Fibroblast of upper back skin (primary cell): ENCODE measurements at regions not wholly inside any gene's neighbourhood (a gene's known extent, or its start where the extent isn't known, plus 50 kb on each side); places are given as distances from the start of the nearest gene placed in this dataset.

Experiments
- DNase-seq: peaks from one replicate; pipeline ENCODE4 v3.0.0-alpha.2; 2013

DNA sequence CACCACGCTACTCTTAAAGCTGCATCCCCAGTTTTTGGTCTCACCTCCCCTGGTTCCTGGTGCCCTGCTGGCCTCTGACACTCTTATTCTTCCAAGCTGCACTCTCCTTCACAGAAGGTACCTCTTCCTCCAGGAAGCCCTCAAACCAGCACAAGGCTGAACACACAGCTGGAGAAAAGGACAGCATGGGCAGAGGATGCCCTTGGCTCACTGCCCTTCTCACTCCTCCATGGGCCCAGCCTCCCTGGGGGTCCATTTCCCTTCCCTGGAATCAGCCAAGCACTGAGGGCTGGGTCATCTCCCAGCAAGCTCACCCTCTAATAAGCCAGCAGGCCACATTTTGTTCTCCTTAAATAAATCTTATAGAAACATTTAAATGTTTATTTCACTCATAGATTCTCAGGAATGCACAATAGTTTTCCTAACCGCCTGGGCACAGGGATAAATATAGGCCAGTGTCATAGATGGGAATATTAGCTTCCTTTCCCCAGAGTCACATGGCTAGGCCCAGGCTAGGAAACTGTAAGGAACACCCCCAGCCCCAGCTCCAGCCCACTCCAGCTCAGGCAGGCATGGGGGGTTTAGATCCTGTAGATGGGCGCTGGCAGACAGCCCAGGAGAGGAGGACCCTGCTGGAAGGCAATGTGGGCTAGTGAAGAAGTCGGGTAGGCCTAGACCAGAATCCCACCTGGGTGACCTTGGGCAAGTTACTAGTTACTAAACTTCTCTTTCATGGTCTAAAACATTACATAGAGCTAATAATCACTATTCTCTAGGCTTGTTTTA, 51.5 kb downstream of the IRAG1 start:
- no peak for DNase-seq

DNA sequence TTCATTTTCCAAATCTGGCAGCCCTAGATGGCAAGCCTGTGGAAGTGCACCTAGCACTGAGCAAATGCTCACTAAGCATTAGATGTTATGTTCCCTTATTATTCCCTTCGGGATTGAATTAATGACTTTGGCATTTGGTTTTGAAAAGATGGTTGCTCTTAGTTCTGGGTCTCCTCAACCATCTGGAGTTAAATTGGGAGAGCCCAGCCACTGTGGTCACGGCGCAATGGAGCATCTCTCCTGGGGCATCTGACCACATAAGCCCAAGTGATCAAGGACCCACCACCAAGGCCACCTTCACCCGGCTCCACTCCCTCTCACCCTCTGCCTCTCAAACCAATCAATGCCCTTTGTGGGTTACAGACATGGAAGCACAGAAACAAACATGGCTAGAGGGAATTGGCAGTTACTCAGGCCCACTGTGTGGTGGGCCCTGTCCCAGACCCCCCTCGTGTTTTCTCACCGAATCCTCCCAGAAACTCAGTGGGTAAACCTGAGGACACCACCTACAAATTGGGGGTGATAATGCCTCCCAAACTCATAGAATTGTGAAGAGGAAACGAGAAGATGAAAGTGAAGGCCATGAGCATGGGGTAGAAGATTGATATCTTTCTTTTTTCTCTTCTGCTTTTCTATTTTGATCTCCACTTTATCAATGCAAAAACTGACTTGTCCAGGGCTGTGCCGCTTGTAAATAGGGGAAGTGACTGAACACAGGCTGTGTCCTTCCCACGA, 52.2 kb downstream of the IRAG1 start:
- DNase-seq: no peak

DNA sequence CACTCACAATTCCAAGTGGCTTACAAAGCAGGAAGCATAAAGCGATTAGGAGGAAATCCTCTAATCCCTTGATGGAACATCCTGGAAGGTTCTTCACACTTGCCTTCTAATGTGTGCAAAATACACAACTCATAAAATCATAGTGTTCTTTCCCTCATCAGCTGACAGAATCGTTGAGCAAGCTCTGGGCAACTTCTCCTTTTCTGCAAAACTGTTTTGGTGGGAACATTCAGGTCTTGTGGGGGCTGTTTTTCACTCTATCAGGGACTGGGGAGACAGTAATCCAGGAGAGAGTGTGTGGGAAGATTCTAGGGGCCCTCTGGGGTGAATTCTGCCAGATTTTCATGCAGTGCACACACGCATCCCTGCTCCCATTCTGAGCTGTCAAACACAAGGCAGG, 53.2 kb downstream of the IRAG1 start:
- no peak for DNase-seq

DNA sequence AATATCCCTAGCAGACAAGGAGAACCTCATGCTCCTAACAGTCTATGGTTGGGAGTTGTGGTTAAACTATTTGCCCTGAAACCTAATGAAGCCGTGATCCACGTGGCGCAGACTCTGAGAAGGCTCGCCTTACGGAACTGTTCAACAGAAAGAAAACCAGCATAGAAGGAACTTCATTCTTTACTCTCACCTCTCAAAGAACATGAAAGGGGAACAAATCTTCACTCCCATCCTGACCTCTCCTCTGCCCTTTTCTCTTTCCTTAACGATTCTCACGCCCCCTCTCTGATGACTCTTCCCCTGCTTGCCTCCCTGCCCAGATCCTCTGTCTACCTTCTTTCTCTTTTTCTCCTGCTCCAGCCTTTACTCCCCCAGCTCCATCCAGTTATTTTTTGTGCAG, 54.2 kb downstream of the IRAG1 start:
- DNase-seq: no peak

DNA sequence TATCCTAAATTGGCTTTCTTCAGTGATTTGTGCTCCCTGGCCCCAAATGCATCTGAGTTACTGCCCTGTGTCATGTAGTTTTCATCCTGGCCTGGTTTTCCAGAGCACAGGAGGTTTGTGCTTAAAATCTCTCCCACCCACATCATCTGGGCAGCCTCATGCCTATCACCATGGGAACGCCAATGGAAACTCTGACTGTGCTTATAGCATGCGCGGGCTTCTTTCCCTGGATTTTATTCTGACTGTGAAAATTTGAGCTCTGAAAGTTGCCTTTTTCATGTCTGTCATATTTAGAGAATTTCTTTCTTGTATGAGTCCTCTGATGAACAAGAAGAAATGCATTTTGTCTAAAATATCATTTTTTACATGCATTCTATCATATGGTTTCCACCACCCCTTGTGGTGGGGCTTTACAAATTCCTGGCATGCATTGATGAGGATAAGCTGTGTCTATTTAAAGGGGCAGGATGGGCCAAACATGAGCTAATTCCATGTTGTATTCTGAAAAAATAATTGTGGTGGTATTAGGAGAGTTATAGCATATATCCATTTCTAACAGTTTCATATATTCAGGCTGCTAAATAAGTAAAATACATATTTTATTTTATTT, 55.1 kb downstream of the IRAG1 start:
- DNase-seq: peak; percentile 68

DNA sequence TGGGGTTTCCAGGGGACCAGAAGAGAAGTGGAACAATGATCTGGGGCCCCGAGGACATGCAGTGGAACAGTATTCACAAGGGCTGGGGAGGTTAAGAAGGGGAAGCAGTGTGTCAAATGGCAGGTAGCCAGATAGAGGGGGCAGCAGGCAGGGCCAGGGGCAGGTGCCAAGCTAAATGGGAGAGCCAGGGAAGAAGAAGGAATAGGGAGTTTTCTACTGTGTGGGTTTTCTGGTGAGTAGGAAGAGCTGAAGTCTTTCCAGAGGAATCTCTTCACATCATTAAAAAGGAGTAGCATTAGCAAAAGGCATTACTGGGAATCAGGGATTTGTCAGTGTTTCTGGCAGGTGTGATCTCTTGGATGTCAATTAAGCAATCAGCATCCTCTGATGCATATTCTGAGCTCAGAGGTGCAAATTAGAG, 55.8 kb downstream of the IRAG1 start:
- DNase-seq: no peak

DNA sequence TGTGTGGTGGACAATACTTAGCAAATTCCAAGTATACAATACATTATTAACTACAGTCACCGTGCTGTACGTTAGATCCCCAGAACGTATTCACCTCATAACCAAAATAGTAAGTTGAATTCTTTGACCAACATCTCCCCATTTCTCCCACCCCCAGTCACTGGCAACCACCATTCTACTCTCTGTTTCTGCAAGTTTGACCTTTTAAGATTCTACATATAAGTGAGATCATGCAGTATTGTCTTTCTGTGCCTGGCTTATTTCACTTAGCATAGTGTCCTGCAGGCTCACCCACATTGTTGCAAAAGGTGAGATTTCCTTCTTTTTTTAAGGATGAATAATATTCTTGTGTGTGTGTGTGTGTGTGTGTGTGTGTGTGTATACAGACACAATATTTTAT, 59.1 kb downstream of the IRAG1 start:
- no peak for DNase-seq

DNA sequence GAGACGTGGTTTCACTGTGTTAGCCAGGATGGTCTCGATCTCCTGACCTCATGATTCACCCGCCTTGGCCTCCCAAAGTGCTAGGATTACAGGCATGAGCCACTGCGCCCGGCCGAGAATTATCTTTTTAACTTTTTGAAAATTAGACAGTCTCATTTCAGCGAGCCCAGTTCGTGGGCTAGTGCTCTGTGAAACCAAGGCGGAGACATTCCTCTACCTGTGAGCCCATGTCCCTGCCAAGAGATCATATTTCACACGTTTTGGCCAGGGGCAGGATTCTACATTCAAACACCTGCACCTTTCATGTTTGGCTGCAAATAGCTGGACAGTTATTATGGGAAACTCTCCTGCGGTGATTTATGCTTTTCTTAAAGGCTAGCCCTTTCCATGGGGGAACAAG, 60.3 kb downstream of the IRAG1 start:
- DNase-seq: no peak

DNA sequence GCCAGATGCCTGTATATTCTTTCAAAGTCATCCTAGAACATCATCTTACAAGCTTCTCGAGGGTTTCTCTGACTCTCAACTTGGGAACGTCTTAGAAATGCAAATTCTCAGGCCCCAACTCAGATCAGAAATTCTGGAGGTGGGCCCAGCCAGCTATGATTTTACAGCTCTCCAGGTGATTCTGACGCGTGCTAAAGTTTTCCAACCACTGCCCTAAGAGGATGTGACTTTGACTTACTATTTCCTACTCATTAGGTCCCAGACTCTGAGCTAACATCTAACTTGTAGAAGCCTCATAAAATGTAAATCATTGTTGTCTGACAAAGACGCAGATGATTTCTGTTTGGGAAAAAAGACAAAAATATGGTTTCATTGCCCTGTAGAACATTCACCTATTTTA, 61.1 kb downstream of the IRAG1 start:
- DNase-seq: no peak

DNA sequence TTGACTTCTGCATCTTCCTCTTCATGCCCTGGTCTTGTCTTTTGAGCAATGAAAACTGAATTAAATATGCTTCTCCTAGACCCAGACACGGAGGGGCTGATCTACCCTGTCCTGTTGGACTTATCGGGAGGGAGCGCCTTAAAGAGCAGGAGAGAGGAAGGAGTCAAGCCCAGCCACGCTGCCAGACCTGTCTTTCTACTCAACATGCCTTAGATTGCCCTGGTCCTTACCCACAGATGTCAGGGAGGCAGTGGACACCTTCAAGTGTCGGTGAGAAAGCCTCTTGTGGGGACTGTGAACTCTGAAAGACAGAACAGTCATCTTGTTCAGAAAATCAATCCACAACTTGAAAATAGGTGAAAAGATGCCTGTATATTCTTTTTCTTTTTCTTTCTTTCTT, 61.8 kb downstream of the IRAG1 start:
- no peak for DNase-seq

DNA sequence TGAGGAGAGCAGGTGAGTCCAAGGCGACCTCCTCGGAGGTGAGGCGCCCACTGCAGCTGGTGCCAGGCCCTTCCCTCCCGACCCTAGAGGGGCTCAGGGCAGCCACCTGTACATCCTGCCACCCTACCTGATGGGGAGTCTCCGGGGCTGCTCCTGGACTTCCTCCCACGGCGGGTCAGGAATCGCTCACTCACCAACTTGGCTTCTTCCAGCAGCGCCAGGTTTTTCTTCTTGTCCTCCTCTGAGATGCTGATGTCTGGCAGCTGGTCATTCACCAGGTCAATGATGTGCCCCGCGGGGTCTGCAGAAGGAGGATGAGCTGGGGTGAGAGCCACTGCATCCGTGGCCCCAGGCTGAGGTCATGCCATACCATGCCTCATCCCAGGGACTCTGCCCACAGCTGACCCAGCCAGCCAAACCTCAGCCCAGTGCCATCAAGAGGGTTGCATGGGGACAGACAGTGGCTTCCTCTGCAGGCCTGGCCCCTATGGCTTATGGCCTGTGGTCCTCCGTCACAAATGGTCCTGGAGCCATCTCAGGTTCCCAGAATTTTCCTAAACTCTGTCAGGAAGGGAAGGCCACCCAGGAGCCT, 61.0 kb upstream of the LYVE1 start:
- DNase-seq: no peak

DNA sequence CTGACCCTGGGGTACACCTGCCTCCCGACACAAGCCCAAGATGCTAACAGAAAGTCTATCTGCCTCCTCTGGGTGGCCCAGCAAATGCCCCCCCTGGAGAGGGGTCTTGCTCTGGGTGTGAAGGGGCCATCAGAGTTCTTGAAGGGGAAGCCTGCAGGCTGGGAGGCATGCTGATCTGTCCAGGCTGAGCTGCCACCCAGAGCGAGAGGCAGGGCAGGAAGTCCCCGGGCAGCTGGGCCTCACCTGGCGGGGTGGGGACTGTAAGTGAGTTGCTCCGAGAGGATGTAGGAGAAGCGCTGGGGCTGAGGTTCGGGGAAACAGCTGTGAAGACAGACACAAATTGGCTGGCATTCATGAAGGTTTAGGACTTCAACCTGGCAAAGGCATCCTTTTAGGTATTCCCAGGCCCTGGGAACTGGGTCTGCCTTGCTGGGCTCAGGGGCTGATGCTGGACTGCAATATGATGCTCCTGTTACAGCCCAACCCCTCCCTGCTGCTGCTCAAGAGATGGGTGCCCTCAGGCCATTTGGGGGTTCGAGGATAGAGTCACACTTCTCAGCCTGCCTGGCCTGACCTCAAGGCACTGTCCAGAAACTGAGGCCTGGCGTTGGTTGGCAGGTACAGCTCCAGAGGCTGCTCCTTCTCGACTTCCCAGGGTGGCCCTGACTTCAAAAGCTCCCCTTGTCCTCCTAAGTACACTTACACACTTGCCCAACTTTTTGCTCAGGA, 60.2 kb upstream of the LYVE1 start:
- no peak for DNase-seq

DNA sequence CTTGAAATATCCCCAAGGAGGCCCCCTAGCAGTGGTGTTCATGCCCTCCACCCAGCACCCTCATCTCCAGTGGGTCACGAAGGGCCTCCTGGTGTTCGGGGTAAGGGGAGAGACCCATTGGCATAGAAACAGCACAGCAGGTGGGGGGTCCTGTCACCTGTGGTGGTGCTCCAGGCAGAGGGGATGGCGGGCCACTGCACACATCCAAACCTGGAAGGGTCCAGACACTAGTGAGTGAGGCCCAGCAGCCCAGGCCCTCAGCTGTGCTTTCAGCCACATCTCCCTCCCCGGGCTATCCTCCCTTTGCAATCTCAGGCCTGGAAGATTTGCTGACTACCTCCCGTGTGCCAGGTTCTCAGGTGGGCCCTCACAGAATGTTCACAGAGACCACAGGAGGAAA, 59.4 kb upstream of the LYVE1 start:
- no peak for DNase-seq

DNA sequence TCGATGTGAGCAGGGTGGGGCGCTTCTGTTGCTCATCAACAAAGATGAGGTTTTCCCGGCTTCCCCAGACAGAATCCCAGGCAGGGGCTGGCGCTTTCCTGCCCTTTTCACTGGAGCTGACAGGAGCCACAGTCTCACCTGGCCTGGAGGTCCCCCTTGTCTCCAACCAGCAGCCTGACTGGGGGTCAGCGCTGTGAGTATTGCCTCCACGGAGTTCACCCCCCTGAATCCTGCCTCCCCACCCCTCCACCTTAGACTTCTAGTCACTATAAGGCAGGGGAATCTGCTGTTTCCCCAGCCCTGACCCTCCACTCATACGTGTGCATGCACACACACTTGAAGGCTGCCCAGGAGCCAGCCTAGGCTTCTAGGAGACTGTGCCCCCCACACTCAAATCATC, 58.8 kb upstream of the LYVE1 start:
- DNase-seq: no peak

DNA sequence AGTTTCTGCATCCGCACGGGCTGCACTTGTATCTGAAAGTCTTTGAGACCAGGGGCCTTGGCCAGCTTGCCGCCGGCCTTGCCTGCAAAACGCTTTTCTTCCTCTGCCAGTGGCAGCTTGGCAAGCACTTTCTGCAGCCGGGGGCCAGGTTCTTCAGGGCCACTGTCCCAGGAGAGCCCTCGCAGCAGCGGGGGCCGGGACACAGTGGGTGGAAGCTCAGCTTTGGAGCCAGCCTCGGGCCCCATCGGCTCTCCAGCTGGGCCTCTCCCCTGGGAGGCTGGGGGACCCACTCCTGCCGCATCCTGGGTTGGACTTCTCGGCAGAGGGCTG, 57.5 kb upstream of the LYVE1 start:
- DNase-seq: no peak

DNA sequence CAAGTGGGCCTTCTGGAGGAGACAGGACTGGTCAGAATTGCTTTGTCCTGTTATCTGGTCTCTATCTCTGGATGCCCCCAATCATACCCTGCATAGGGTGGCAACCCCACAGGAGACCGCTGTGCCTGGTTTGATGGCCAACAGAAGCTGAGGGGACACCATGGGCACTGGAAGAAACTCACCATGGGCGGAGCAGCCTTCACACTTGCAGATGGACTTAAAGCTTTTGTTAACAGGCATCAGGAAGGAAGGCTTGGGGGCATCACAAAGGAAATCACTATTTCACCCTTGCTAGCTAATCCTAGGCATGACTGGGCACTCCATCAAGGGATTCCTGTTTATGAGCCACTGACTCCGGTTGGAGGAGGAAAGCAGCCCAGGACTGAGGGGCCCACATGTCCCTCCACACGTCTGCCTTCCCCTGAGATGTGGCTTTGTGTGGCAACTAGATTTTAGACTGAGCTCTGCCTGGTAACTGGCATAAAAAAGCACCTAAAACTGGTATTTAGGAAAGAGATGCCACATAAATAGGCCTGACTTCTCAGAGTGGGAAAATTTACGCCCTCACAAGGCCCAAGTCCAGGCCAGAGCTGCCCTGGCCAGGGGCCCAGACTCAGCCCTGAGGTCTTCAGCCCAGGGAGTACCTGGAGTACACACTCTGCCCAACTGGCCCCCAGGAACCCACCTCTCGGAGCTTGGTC, 57.0 kb upstream of the LYVE1 start:
- DNase-seq: no peak

DNA sequence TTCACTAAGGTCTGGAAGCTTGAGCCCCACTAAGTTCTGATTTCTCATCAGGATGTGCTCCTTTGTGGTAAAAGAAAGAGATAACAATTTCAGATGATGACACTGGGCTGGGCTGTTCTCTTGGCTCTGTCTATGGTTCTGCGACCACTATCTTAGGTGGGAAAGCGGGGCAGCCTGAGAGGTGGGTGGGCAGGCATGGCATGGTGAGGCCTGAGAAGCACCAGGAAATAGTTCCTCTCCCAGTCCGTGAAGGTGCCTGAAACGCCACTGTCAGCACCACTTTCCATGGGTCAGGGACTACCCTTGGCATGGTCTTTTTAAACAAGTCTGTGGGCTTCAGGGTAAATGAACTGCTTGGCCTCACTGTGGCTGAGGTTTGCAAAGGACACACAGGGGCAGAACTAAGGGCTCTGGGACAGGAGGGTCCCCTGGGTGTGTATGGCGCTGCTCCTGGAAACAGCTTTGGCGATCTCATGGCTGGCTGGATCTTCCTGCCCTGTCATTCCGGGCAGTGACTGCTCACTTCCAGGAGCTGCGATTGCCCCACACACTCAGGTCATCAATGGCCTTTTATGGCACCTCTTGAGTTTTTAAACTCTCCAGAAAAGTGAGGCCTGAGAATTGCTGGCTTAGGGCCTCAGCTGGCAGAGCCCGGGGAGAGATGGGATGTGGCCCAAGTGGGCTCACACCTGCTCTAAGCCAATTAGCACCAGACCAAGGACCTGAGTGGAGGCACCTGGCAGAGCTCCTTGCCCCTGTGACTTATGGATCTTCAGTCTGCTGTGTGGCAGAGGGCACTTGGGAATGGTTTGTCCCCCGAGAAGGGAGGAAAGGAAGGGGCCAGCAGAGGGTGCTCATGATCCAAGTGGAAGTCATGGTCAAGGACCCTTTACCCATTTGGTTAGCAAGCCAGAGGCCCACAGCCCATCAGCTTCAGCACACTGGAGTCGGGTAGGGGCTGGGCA, 55.6 kb upstream of the LYVE1 start:
- DNase-seq: peak; percentile 43

DNA sequence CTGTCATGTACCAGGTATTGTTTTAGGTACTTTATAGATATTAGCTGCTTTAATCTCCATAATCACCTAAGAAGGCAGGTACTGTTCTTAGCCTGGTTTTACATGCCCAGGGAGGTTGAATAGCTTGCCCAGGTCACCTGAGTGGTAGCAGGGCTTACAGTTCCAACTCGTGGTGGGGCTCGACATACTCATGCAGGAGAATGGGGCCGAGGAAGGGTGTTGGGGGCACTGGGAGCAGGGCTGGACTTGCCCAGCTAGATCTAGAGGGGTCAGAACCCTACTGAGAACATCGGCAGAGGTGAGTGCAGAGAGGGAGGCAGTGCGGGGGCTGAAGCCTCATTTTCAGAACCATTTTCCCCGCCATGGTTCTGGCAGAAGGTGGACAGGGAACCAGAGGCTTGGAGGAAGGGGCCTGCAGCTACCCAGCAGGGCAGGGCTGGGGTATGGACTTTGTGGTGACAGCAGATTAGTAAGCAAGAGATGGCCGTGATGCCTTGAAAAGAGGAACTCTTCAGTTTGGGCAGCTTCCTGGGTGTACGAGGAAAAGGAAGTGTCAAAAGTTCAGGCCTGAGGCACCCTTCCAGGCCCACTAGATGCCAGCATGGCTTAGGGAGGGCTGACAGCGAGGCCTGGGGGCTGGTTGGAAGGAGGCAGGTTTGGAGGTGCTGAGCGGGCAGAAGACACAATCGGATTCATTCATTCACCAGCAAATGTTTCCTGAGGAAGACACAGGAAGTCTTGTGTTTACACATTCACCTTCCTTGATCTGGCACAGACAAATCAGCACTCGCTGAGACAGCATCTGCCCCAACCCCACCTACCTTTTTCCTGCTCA, 54.7 kb upstream of the LYVE1 start:
- DNase-seq: no peak

DNA sequence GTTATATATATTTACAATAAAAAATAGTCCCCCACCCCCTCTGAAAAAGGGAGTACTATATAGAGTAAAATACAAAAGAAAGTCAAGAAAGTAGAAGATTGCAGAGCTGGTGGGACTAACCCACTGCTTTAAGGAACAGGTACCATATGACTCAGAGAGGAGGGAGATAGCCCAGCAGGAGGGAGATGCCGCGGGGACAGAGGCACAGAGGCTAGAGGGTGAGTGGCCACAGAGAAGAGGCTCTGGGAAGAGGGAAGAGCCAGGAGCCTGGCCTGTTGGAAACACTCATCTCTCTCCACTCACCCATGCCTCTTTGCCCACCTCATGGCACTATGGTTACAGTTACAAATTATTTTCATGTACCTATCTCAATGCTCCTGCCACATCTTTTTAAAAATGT, 53.6 kb upstream of the LYVE1 start:
- DNase-seq: no peak

DNA sequence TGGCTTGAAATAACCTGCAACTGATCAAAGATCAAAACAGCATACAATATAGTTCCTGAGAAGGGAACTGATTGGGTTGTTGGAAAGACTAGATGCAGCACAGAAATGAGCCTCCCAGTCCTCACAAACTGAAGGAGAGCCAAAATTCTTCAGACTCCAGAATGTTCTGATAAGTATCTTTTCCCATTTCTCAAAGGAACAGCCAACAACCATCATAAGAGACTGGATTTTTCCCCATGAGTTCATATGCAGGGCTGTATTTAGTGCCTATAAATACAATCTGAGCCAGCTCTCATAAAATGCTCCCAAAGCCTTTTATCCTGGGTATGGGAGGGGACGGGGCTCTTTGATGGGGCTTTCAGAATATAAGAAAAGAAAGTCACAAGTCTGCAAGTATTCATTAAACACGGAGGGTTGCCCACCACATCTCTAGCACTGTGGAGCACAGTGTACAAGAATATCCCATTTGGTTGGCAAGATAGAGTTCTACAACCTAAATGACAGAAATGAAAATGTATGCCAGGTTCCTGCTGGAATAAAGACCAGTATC, 50.7 kb upstream of the LYVE1 start:
- no peak for DNase-seq
